ENCODE measurements at regions not wholly inside any gene's neighbourhood (a gene's known extent, or its start where the extent isn't known, plus 50 kb on each side); places are given as distances from the start of the nearest gene placed in this dataset.

GRCh38 chr6:62640749-62641148, 354.7 kb upstream of the KHDRBS2 start:
- DNase-seq (ENCODE audit: low read depth): no peak

DNA sequence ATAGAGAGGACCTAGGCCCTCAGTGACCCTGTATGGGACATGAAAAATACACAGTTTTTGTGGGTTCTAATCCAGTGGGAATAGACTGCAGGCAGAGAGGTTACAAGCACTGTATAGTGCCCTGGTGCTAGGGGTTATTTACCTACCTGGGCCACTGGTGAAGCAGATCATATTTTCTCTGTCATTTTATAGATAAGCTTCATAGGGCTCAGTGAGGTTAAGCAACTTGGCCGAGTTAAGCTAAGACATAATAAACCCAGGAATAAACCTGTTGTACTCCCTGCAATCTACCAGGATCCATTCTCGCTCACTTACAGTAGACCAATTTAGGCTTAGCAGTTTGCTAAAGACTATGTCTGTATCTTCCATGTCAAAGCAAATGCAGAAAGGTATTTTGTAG, 340.6 kb upstream of the KHDRBS2 start:
- TF ChIP-seq CTCF (IDR thresholded peaks at IDR 0.05; ENCODE audit: control insufficient read depth, extremely low read depth, insufficient read depth): no peak
- no peak for DNase-seq (ENCODE audit: low read depth)
- H3K4me3 ChIP-seq (ENCODE audit: low read depth, low read length): no peak overlapping the region

More at GRCh38 chr6:62640749-62641148, 354.7 kb upstream of the KHDRBS2 start:
- no peak for TF ChIP-seq CTCF (IDR thresholded peaks at IDR 0.05; ENCODE audit: control insufficient read depth, extremely low read depth, insufficient read depth)
- no peak overlapping the region for H3K4me3 ChIP-seq (ENCODE audit: low read depth, low read length)

GRCh38 chr6:62623846-62624532, 338.0 kb upstream of the KHDRBS2 start:
- no peak overlapping the region for H3K4me3 ChIP-seq (ENCODE audit: low read depth, low read length)
- DNase-seq (ENCODE audit: low read depth): peak; percentile 48
- TF ChIP-seq CTCF (IDR thresholded peaks at IDR 0.05; ENCODE audit: control insufficient read depth, extremely low read depth, insufficient read depth): no peak

DNA sequence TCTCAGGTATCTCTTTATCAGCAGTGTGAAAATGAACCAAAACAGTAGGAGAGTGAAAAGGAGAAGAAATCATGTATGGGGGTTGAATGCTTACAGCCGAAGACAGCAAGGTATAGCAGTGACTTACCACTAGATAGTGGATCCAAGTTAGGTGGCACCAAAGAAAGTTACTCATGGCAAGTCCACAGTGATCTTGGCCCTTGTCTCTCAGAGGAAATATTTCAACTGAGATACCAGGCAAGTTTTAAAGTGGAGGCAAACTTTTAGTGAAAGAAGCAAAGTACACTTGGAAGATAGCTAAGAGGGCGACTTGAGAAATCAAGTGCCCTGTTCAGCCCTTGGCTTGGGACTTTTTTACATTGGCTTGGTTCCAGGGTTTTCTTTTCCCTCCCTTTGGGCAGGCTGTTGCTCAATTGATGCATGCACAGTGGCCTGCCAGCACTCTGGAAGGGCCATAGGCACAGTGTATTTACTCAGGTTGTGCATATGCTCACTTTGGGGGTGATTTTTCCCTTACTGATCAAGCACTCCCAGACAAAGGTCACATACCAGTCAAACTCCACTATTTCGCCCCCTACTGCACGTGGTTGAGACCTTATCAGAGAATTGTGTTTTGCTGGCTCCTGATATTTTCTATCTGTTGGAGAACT, 329.5 kb upstream of the KHDRBS2 start:
- H3K4me3 ChIP-seq (ENCODE audit: low read depth, low read length): no peak overlapping the region
- no peak for DNase-seq (ENCODE audit: low read depth)
- TF ChIP-seq CTCF (IDR thresholded peaks at IDR 0.05; ENCODE audit: control insufficient read depth, extremely low read depth, insufficient read depth): no peak

DNA sequence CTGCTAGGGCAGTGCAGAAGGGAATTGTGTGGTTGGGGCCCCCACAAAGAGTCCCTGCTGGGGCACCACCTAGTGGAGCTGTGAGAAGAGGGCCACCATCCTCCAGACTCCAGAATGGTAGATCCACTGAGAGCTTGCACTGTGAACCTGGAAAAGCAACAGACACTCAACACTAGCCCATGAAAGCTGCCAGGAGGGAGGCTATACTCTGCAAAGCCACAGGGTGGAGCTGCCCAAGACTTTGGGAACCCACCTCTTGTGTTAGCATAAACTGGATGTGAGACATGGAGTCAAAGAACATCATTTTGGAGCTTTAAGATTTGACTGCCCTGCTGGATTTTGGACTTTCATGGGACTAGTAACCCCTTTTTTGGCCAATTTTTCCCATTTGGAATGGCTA, 328.4 kb upstream of the KHDRBS2 start:
- TF ChIP-seq CTCF (IDR thresholded peaks at IDR 0.05; ENCODE audit: control insufficient read depth, extremely low read depth, insufficient read depth): no peak
- no peak for DNase-seq (ENCODE audit: low read depth)
- H3K4me3 ChIP-seq (ENCODE audit: low read depth, low read length): no peak overlapping the region

GRCh38 chr6:62613928-62614327, 327.9 kb upstream of the KHDRBS2 start:
- no peak overlapping the region for H3K4me3 ChIP-seq (ENCODE audit: low read depth, low read length)
- no peak for TF ChIP-seq CTCF (IDR thresholded peaks at IDR 0.05; ENCODE audit: control insufficient read depth, extremely low read depth, insufficient read depth)
- DNase-seq (ENCODE audit: low read depth): no peak
